GM10266 (cell line): ENCODE measurements at regions not wholly inside any gene's neighbourhood (a gene's known extent, or its start where the extent isn't known, plus 50 kb on each side); places are given as distances from the start of the nearest gene placed in this dataset.

Source experiments
- DNase-seq: peaks from one replicate; pipeline ENCODE4 v3.0.0; 2012; ENCODE audit errors: extremely low spot score
- CTCF ChIP-seq: IDR thresholded peaks from 2 replicates; pipeline ENCODE4 v1.5.1; 2012; ENCODE audit warnings: mild to moderate bottlenecking, low read depth; ENCODE audit not compliant: control insufficient read depth, insufficient read depth; ENCODE audit errors: missing control alignments

- DNase-seq: no peak
- TF ChIP-seq CTCF: no peak
Observed at GRCh38 chr5:39544941-39545340, 120.2 kb upstream of the DAB2 start.

- TF ChIP-seq CTCF: no peak
- no peak for DNase-seq
Observed at GRCh38 chr5:39543335-39543734, 118.6 kb upstream of the DAB2 start.

DNA sequence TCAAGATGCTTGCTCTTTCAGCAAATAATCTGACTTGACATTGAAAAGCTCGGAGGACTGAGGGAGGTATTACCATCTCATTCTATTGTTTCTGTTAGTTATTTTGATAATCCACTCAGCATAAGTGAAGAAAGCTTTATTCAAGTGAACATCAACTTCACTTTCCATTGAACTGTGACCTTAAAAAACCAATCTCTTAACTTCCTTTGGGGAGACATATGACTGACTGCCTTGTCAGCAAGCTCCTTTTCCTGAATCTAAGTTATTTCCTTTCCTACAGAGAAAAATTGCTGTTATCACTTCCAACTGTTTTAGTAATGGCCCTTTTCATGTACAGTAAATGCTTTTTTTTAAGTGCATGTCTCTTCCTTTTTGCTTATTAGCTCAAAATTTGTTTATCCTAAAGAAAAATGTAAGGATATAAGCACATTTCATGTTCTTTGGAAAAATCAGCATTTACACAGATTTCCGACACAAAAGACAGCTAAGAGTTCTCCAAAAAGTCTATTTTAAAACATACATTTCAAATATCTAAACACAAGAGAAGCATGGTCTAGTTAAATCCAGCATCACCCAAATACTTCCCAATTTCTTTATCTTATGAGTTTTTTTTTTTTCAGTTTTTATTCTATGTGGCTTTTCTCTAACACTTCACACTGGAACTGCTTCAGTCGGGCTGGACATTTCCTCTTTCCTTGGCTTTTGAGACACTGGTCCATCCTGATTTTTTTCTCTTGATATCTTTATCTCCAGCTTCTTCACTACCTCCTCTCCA is 117.9 kb upstream of the DAB2 start:
- no peak for TF ChIP-seq CTCF

GRCh38 chr5:39541920-39542319 is 117.1 kb upstream of the DAB2 start:
- no peak for TF ChIP-seq CTCF
- no peak for DNase-seq

More for the DNA sequence above, 117.9 kb upstream of the DAB2 start:
- DNase-seq: no peak

- no peak for DNase-seq
- TF ChIP-seq CTCF: no peak
Observed at GRCh38 chr5:39539470-39539869, 114.7 kb upstream of the DAB2 start.

DNA sequence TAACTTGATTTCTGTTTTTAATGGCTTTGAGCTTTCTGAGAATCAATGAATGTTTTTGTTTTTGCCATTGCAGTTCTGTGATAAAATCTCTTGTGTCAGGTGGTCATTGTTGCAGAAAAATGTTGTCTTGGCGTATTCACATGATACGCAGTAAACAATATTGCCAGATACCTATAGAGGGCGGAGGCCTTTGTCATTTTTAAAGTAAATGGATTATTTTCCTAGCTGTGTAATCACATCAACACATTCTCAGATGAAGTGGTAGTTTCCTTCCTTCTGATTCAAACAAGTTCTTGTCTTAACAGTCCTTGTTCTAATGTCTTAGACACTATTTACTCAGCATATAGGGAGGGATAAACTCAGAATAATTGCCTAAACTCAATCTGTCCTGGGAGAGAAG is 109.9 kb upstream of the DAB2 start:
- no peak for DNase-seq
- no peak for TF ChIP-seq CTCF

DNA sequence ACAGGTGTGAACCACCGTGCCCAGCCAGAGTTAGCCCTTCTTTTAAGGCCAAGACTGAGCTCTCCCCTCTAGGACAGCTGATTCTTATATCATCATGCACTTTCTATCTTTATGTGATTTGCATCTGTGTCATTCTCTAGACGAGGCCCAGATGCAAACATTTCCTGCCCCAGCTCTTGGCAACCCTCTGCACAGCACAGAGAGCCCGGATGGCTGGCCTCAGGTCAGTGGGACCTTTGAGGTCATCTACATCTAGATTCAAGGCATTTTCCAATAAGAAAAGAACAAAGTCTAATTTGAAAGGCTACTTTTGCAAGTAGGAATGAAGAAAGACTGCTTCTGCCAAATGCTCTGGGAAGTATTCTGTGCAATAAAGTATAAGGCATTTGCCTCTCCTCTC is 109.0 kb upstream of the DAB2 start:
- DNase-seq: no peak
- no peak for TF ChIP-seq CTCF
